K562 (cell line): ENCODE measurements at regions not wholly inside any gene's neighbourhood (a gene's known extent, or its start where the extent isn't known, plus 50 kb on each side); places are given as distances from the start of the nearest gene placed in this dataset.

Experiments
- ATAC-seq: fragments of 200-7000 bp; cut with Tn5 transposase; 3 replicates; pipeline ENCODE4 v1.9.1; 2020; ENCODE audit warnings: moderate library complexity
- BruUV-seq: library from RNA; stranded (reverse); fragments of 400-500 nt; replicated peaks from 2 replicates; lab custom pipeline; 2021; lab: Mats Ljungman, UMichigan
- CTCF ChIA-PET: fragments of 300-600 bp; formaldehyde crosslinking; extraction: SDS; loops from one replicate; lab custom pipeline; 2021; ENCODE audit warnings: low intra/inter-chr PET ratio; lab: Yijun Ruan, JAX
- POLR2A ChIA-PET: fragments of 300-600, 350-650 bp; sonication (Branson Sonifier 250); formaldehyde crosslinking; extraction: SDS; loops from one replicate; lab custom pipeline; 2021; ENCODE audit warnings: antibody characterized with exemption, inconsistent platforms; lab: Yijun Ruan, JAX
- DNase-seq, 4 experiments: peaks; one replicate each; pipeline versions ENCODE4 v3.0.0 to v3.0.0-alpha.2; 2011 to 2018; ENCODE audit warnings: low spot score in 3 of 4, mixed read lengths in 3 of 4; ENCODE audit errors: extremely low read depth in 1 of 4
- FAIRE-seq: peaks from 2 replicates; lab custom pipeline; 2011; peaks lifted over from hg19 to GRCh38; lab: Jason Lieb, UNC
- H2AFZ ChIP-seq: 2 replicates; pipeline ENCODE4 v1.6.0; 2011; ENCODE audit warnings: low read depth, low read length, control low read depth, inconsistent platforms
- H3K27ac ChIP-seq: fragments of 200-600 bp; 3 replicates; pipeline ENCODE4 v1.8.0; 2011; ENCODE audit warnings: low read depth, mild to moderate bottlenecking, control low read depth, inconsistent platforms, low read length, moderate library complexity, mixed read lengths; ENCODE audit errors: extremely low read depth
- H3K27me3 ChIP-seq, 2 experiments: fragments of 300-600 bp in 1 of 2; 2 replicates in 1 of 2; 3 replicates in 1 of 2; pipeline versions ENCODE4 v1.6.0 to v1.8.0; 2011; ENCODE audit warnings: inconsistent platforms in 2 of 2, low read length in 2 of 2, mild to moderate bottlenecking in 1 of 2, mixed read lengths in 1 of 2, moderate library complexity in 1 of 2; ENCODE audit not compliant: control insufficient read depth in 2 of 2, insufficient read depth in 2 of 2
- H3K36me3 ChIP-seq: fragments of 300-600 bp; 3 replicates; pipeline ENCODE4 v1.8.0; 2011; ENCODE audit warnings: mild to moderate bottlenecking, low read length, inconsistent platforms; ENCODE audit not compliant: control insufficient read depth, insufficient read depth
- H3K4me1 ChIP-seq, 2 experiments: fragments of 200-600 bp in 1 of 2; replicated peaks in 1 of 2; 2 replicates in 1 of 2; 3 replicates in 1 of 2; pipeline versions ENCODE4 v1.5.1 to v1.8.0; 2011; ENCODE audit warnings: inconsistent platforms in 2 of 2, low read length in 2 of 2, mild to moderate bottlenecking in 1 of 2, mixed read lengths in 1 of 2, moderate library complexity in 1 of 2; ENCODE audit not compliant: control insufficient read depth in 2 of 2, insufficient read depth in 2 of 2
- H3K4me2 ChIP-seq: 2 replicates; pipeline ENCODE4 v1.6.1; 2011; ENCODE audit warnings: low read length, control low read depth, inconsistent platforms, mixed read lengths; ENCODE audit not compliant: insufficient read depth
- H3K4me3 ChIP-seq: fragments of 200-600 bp; sonication (generic), shearing (Covaris generic); 2 replicates; pipeline ENCODE4 v1.5.1; 2016; ENCODE audit warnings: control low read depth, inconsistent platforms
- H3K79me2 ChIP-seq: fragments of 200-600 bp; 3 replicates; pipeline ENCODE4 v1.8.0; 2011; ENCODE audit warnings: low read length, inconsistent platforms; ENCODE audit not compliant: control insufficient read depth, insufficient read depth
- H3K9ac ChIP-seq, 2 experiments: 2 replicates each; pipeline versions ENCODE4 v1.6.0 to v1.6.1; 2011; ENCODE audit warnings: low read depth in 2 of 2, low read length in 2 of 2, control low read depth in 1 of 2, inconsistent platforms in 1 of 2, mild to moderate bottlenecking in 1 of 2, mixed read lengths in 1 of 2; ENCODE audit not compliant: insufficient read depth in 1 of 2
- H3K9me1 ChIP-seq: one replicate; pipeline ENCODE4 v1.6.0; 2011; ENCODE audit warnings: inconsistent platforms, mild to moderate bottlenecking, low read length, moderate library complexity; ENCODE audit not compliant: control insufficient read depth, insufficient read depth
- H3K9me3 ChIP-seq: replicated peaks from 2 replicates; pipeline ENCODE4 v1.5.1; 2011; ENCODE audit warnings: low read depth, low read length, inconsistent platforms; ENCODE audit not compliant: control insufficient read depth, insufficient read depth
- H4K20me1 ChIP-seq: replicated peaks from 2 replicates; pipeline ENCODE4 v1.6.1; 2011; ENCODE audit warnings: low read length, inconsistent platforms, mixed read lengths; ENCODE audit not compliant: control insufficient read depth, insufficient read depth
- ATF4 ChIP-seq: fragments of 450-650 bp; formaldehyde crosslinking; IDR thresholded peaks from 2 replicates; pipeline ENCODE4 v1.4.0; 2022; ENCODE audit warnings: mild to moderate bottlenecking, moderate library complexity
- CTCF ChIP-seq, 3 experiments: IDR thresholded peaks in 2 of 3; conservative IDR thresholded peaks in 1 of 3; 2 replicates each; pipeline ENCODE4 v1.5.1; 2011 to 2012; ENCODE audit warnings: low read length in 3 of 3, mild to moderate bottlenecking in 3 of 3, control low read depth in 2 of 3, improper control_type of control experiment in 1 of 3, inconsistent platforms in 1 of 3, low read depth in 1 of 3, mixed read lengths in 1 of 3, moderate library complexity in 1 of 3; ENCODE audit not compliant: insufficient read depth in 2 of 3
- FOSL1 ChIP-seq: fragments of 200-800 bp; sonication (Bioruptor generic); conservative IDR thresholded peaks from 2 replicates; pipeline ENCODE4 v1.6.1; 2016; ENCODE audit warnings: missing genetic modification characterization, missing compliant biosample characterization
- HDAC8 ChIP-seq: fragments of 450-650 bp; IDR thresholded peaks from 2 replicates; pipeline ENCODE4 v1.6.1; 2016; ENCODE audit warnings: mild to moderate bottlenecking, missing genetic modification characterization, moderate library complexity, missing compliant biosample characterization
- HLTF ChIP-seq: fragments of 450-650 bp; IDR thresholded peaks from 2 replicates; pipeline ENCODE4 v1.6.1; 2016
- KDM5B ChIP-seq: fragments of 200-600 bp; sonication (generic); IDR thresholded peaks from 2 replicates; pipeline ENCODE4 v1.6.1; 2012; ENCODE audit warnings: low read depth, mild to moderate bottlenecking, moderate library complexity, low read length, control low read depth, inconsistent platforms; ENCODE audit not compliant: insufficient replicate concordance
- MTA3 ChIP-seq: fragments of 450-650 bp; formaldehyde crosslinking; IDR thresholded peaks from 2 replicates; pipeline ENCODE4 v1.6.1; 2017; ENCODE audit warnings: mild to moderate bottlenecking, borderline replicate concordance
- NR2C2 ChIP-seq, 2 experiments: fragments of 200-800 bp in 1 of 2; sonication (Bioruptor generic) in 1 of 2; sonication (generic) in 1 of 2; formaldehyde crosslinking in 1 of 2; IDR thresholded peaks; 2 replicates each; pipeline versions ENCODE4 v1.6.1 to v1.8.0; 2016 to 2022; ENCODE audit warnings: mild to moderate bottlenecking in 1 of 2, missing compliant biosample characterization in 1 of 2, missing genetic modification characterization in 1 of 2, missing genetic modification reagents in 1 of 2
- PCBP2 ChIP-seq: fragments of 200-400 bp; formaldehyde crosslinking; IDR thresholded peaks from 2 replicates; pipeline ENCODE4 v1.6.1; 2018; ENCODE audit warnings: low read length, low read depth, mild to moderate bottlenecking, moderate library complexity; ENCODE audit not compliant: poor library complexity, severe bottlenecking
- SNIP1 ChIP-seq: fragments of 450-650 bp; IDR thresholded peaks from 2 replicates; pipeline ENCODE4 v1.7.1; 2017; ENCODE audit warnings: low read depth, mild to moderate bottlenecking
- UBTF ChIP-seq, 2 experiments: IDR thresholded peaks; 2 replicates each; pipeline ENCODE4 v1.6.1; 2012; ENCODE audit warnings: improper control_type of control experiment in 2 of 2, low read depth in 2 of 2, low read length in 2 of 2, borderline replicate concordance in 1 of 2
- ZBTB1 ChIP-seq: sonication (generic); formaldehyde crosslinking; IDR thresholded peaks from 2 replicates; pipeline ENCODE4 v1.8.1; 2023; ENCODE audit warnings: missing genetic modification reagents, low read depth, mild to moderate bottlenecking, borderline replicate concordance
- ZBTB43 ChIP-seq: sonication (generic); formaldehyde crosslinking; IDR thresholded peaks from 2 replicates; pipeline ENCODE4 v1.8.0; 2023; ENCODE audit warnings: mild to moderate bottlenecking, missing genetic modification reagents
- ZNF140 ChIP-seq: fragments of 250-450 bp; sonication (Bioruptor Pico); IDR thresholded peaks from 2 replicates; pipeline ENCODE4 v1.8.0; 2021; ENCODE audit warnings: moderate library complexity, mild to moderate bottlenecking, inconsistent platforms
- ZNF717 ChIP-seq: fragments of 250-450 bp; sonication (Bioruptor Pico); IDR thresholded peaks from 2 replicates; pipeline ENCODE4 v1.5.0; 2021
- WGBS: fragments of 100-300 bp; shearing (Covaris generic); methylation state at CpG from one replicate; pipeline ENCODE4 v1.1.6; 2016; ENCODE audit warnings: low coverage, mixed read lengths; ENCODE audit not compliant: insufficient coverage; ENCODE audit errors: missing lambda C conversion rate; 5-methylcytosine and 5-hydroxymethylcytosine counted together
- in situ Hi-C: fragments of 300-500 bp; cut with MboI; formaldehyde crosslinking; loops from 4 replicates; pipeline ENCODE4 v1.15.0; 2018; ENCODE audit warnings: inconsistent platforms, mixed read lengths
- intact Hi-C: fragments of 100-400 bp; cut with micrococcal nuclease; formaldehyde crosslinking; loops from 2 replicates; pipeline ENCODE4 v1.14.2; 2022

GRCh38 chr2:116490511-116491145 lies 1323.9 kb upstream of the DDX18 start:
- H4K20me1 ChIP-seq, result no peaks in the 10 kb centered on the region
- POLR2A ChIA-PET, result interaction anchor here (0.7 kb wide), 1 partner anchor 38 kb away, joined by 4 read pairs; no protein-coding TSS in a partner anchor
- H3K9me3 ChIP-seq, result 0 out of 2 replicates have a peak, but pooled peaks cover 1% of the 10 kb centered on the region
- H3K9me1 ChIP-seq, result no peaks in the 10 kb centered on the region
- H3K27me3 ChIP-seq, result no peaks in the 10 kb centered on the region
- H3K79me2 ChIP-seq, result no peaks in the 10 kb centered on the region
- H3K9ac ChIP-seq, result no peak overlapping the region
- no peaks in the 10 kb centered on the region for H3K36me3 ChIP-seq
- no peak overlapping the region for H3K27ac ChIP-seq
- no peaks in the 10 kb centered on the region for H3K4me1 ChIP-seq
- no peak for DNase-seq
- no peak overlapping the region for H3K4me3 ChIP-seq
- no peak for TF ChIP-seq UBTF (IDR thresholded peaks at IDR 0.05; ENCODE audit: borderline replicate concordance in 1 of 2, low read depth in 2 of 2, low read length in 2 of 2)
- no peak for TF ChIP-seq PCBP2
- TF ChIP-seq KDM5B, result no peak
- TF ChIP-seq ATF4 (CRISPR knock-in tag), result no peak
- no peak for TF ChIP-seq ZBTB1 (CRISPR knock-in tag)
- TF ChIP-seq ZNF717, result no peak
- TF ChIP-seq NR2C2 (CRISPR knock-in tag; IDR thresholded peaks at IDR 0.05), result no peak
- TF ChIP-seq NR2C2 (tag; IDR thresholded peaks at IDR 0.05), result no peak
- TF ChIP-seq MTA3, result no peak
- no peak for TF ChIP-seq FOSL1 (tag)
- TF ChIP-seq CTCF (IDR thresholded peaks at IDR 0.05 in 2 of 3, conservative IDR thresholded peaks at IDR 0.05 in 1 of 3; ENCODE audit: insufficient read depth in 2 of 3, low read depth in 1 of 3, low read length in 3 of 3), result no peak
- no peak for TF ChIP-seq SNIP1
- TF ChIP-seq ZNF140 (CRISPR knock-in tag), result no peak
- TF ChIP-seq HLTF, result no peak
- no peak for TF ChIP-seq HDAC8 (tag)
- no peak for TF ChIP-seq ZBTB43 (CRISPR knock-in tag)
- in situ Hi-C loops, result no loop called here
- intact Hi-C loops, result no loop called here
- CTCF ChIA-PET, result no interaction called here
- H2AFZ ChIP-seq, result no peak overlapping the region
- no peak overlapping the region for H3K4me2 ChIP-seq
- WGBS, result 0% methylated on average over 9 of the region's 9 CpGs
- no peak for ATAC-seq
- no TSS peak for BruUV-seq
- FAIRE-seq, result no peak
